HEK293 (cell line): ENCODE measurements at regions not wholly inside any gene's neighbourhood (a gene's known extent, or its start where the extent isn't known, plus 50 kb on each side); places are given as distances from the start of the nearest gene placed in this dataset.

Experiments used
- CTCF ChIA-PET: fragments of 350-600 bp; formaldehyde crosslinking; extraction: SDS; loops from one replicate; lab custom pipeline; 2021; ENCODE audit warnings: antibody characterized with exemption; lab: Yijun Ruan, JAX
- POLR2A ChIA-PET: fragments of 300-600 bp; formaldehyde crosslinking; extraction: SDS; loops from one replicate; lab custom pipeline; 2020; ENCODE audit warnings: antibody characterized with exemption, inconsistent platforms; lab: Yijun Ruan, JAX
- H3K27ac ChIP-seq: fragments of 200-500 bp; sonication (Bioruptor generic); 2 replicates; pipeline ENCODE4 v1.5.1; 2014; ENCODE audit warnings: low read depth, low read length, control low read depth, inconsistent platforms; ENCODE audit errors: extremely low read depth
- H3K36me3 ChIP-seq, 2 experiments: fragments of 200-500 bp in 1 of 2; sonication (Bioruptor generic) in 1 of 2; 1 replicate in 1 of 2; 2 replicates in 1 of 2; pipeline ENCODE4 v1.5.1; 2014 to 2017; ENCODE audit warnings: inconsistent platforms in 2 of 2, low read length in 2 of 2; ENCODE audit not compliant: control insufficient read depth in 2 of 2, insufficient read depth in 1 of 2
- H3K4me1 ChIP-seq: fragments of 200-500 bp; sonication (Bioruptor generic); 2 replicates; pipeline ENCODE4 v1.5.1; 2014; ENCODE audit warnings: mild to moderate bottlenecking, low read length, inconsistent platforms; ENCODE audit not compliant: control insufficient read depth, insufficient read depth
- H3K4me3 ChIP-seq: 2 replicates; pipeline ENCODE4 v1.5.1; 2011; ENCODE audit warnings: low read depth, mild to moderate bottlenecking, control low read depth, low read length, moderate library complexity
- H3K9me3 ChIP-seq: fragments of 200-500 bp; sonication (Bioruptor generic); 2 replicates; pipeline ENCODE4 v1.5.1; 2014; ENCODE audit warnings: low read depth, low read length, inconsistent platforms; ENCODE audit not compliant: control insufficient read depth, insufficient read depth
- PRDM1 ChIP-seq: fragments of 450-650 bp; formaldehyde crosslinking; IDR thresholded peaks from 2 replicates; pipeline ENCODE4; 2016; ENCODE audit warnings: missing biosample characterization, missing genetic modification characterization
- SP3 ChIP-seq: fragments of 450-650 bp; formaldehyde crosslinking; IDR thresholded peaks from 2 replicates; pipeline ENCODE4 v1.5.1; 2016; ENCODE audit warnings: missing biosample characterization, missing genetic modification characterization
- YY2 ChIP-seq: fragments of 450-650 bp; formaldehyde crosslinking; IDR thresholded peaks from 2 replicates; pipeline ENCODE4 v1.5.1; 2016; ENCODE audit warnings: missing biosample characterization, missing genetic modification characterization
- ZBTB17 ChIP-seq: fragments of 450-650 bp; formaldehyde crosslinking; IDR thresholded peaks from 2 replicates; pipeline ENCODE4 v1.5.1; 2016; ENCODE audit warnings: missing biosample characterization, missing genetic modification characterization
- ZBTB20 ChIP-seq: fragments of 450-650 bp; formaldehyde crosslinking; IDR thresholded peaks from 2 replicates; pipeline ENCODE4 v1.5.1; 2016; ENCODE audit warnings: missing biosample characterization, missing genetic modification characterization
- ZNF138 ChIP-seq: fragments of 450-650 bp; formaldehyde crosslinking; IDR thresholded peaks from 2 replicates; pipeline ENCODE4 v1.5.1; 2016; ENCODE audit warnings: missing biosample characterization, missing genetic modification characterization, borderline replicate concordance
- ZNF146 ChIP-seq: fragments of 450-650 bp; formaldehyde crosslinking; IDR thresholded peaks from 2 replicates; pipeline ENCODE4 v1.5.1; 2016; ENCODE audit warnings: missing biosample characterization, missing genetic modification characterization
- ZNF157 ChIP-seq: fragments of 450-650 bp; formaldehyde crosslinking; IDR thresholded peaks from 2 replicates; pipeline ENCODE4 v1.5.1; 2016; ENCODE audit warnings: missing biosample characterization, missing genetic modification characterization
- ZNF2 ChIP-seq: fragments of 450-650 bp; formaldehyde crosslinking; IDR thresholded peaks from 2 replicates; pipeline ENCODE4 v1.5.1; 2016; ENCODE audit warnings: missing biosample characterization, missing genetic modification characterization
- ZNF211 ChIP-seq: fragments of 450-650 bp; formaldehyde crosslinking; IDR thresholded peaks from 2 replicates; pipeline ENCODE4 v1.5.1; 2016; ENCODE audit warnings: low read depth, missing biosample characterization, missing genetic modification characterization
- ZNF266 ChIP-seq: fragments of 450-650 bp; formaldehyde crosslinking; IDR thresholded peaks from 2 replicates; pipeline ENCODE4 v1.5.1; 2016; ENCODE audit warnings: missing biosample characterization, missing genetic modification characterization, low read depth
- ZNF274 ChIP-seq, 2 experiments: fragments of 200-500 bp in 1 of 2; fragments of 450-650 bp in 1 of 2; sonication (Bioruptor generic) in 1 of 2; formaldehyde crosslinking in 1 of 2; IDR thresholded peaks; 2 replicates each; pipeline versions ENCODE4 v1.5.1 to v1.6.1; 2014 to 2016; ENCODE audit warnings: borderline replicate concordance in 1 of 2, inconsistent platforms in 1 of 2, low read length in 1 of 2, missing biosample characterization in 1 of 2, missing genetic modification characterization in 1 of 2
- ZNF404 ChIP-seq: fragments of 450-650 bp; formaldehyde crosslinking; IDR thresholded peaks from 2 replicates; pipeline ENCODE4 v1.5.1; 2017; ENCODE audit warnings: missing biosample characterization, missing genetic modification characterization
- ZNF548 ChIP-seq: fragments of 450-650 bp; formaldehyde crosslinking; IDR thresholded peaks from 2 replicates; pipeline ENCODE4 v1.5.1; 2016; ENCODE audit warnings: missing biosample characterization, missing genetic modification characterization
- ZNF596 ChIP-seq: fragments of 450-650 bp; IDR thresholded peaks from 2 replicates; pipeline ENCODE4 v1.5.0; 2018; ENCODE audit warnings: missing biosample characterization, mild to moderate bottlenecking, missing genetic modification characterization, moderate library complexity
- ZNF664 ChIP-seq: fragments of 450-650 bp; formaldehyde crosslinking; IDR thresholded peaks from 2 replicates; pipeline ENCODE4 v1.5.1; 2016; ENCODE audit warnings: missing biosample characterization, missing genetic modification characterization
- ZNF837 ChIP-seq: fragments of 450-650 bp; formaldehyde crosslinking; IDR thresholded peaks from 2 replicates; pipeline ENCODE4 v1.5.1; 2016; ENCODE audit warnings: missing biosample characterization, missing genetic modification characterization
- ZSCAN30 ChIP-seq: fragments of 450-650 bp; IDR thresholded peaks from 2 replicates; pipeline ENCODE4 v1.5.1; 2018; ENCODE audit warnings: missing biosample characterization, mild to moderate bottlenecking, missing genetic modification characterization, moderate library complexity
- TF ChIP-seq, protein P1 (sequence below): fragments of 450-650 bp; formaldehyde crosslinking; IDR thresholded peaks from 2 replicates; pipeline ENCODE4 v1.5.1; 2016; ENCODE audit warnings: missing biosample characterization, missing genetic modification characterization
- TF ChIP-seq, protein P2 (sequence below): fragments of 450-650 bp; formaldehyde crosslinking; optimal IDR thresholded peaks from 2 replicates; pipeline ENCODE3; 2016; ENCODE audit warnings: missing biosample characterization, mild to moderate bottlenecking, missing genetic modification characterization
- TF ChIP-seq, protein P3 (sequence below): fragments of 450-650 bp; formaldehyde crosslinking; IDR thresholded peaks from 2 replicates; pipeline ENCODE4 v1.5.1; 2016; ENCODE audit warnings: missing biosample characterization, missing genetic modification characterization
- TF ChIP-seq, protein P4 (sequence below): fragments of 450-650 bp; formaldehyde crosslinking; IDR thresholded peaks from 2 replicates; pipeline ENCODE4 v1.5.1; 2016; ENCODE audit warnings: missing biosample characterization, missing genetic modification characterization, borderline replicate concordance
- TF ChIP-seq, protein P5 (sequence below): fragments of 450-650 bp; formaldehyde crosslinking; IDR thresholded peaks from 2 replicates; pipeline ENCODE4 v1.5.1; 2016; ENCODE audit warnings: missing biosample characterization, missing genetic modification characterization
- TF ChIP-seq, protein P6 (sequence below): fragments of 450-650 bp; formaldehyde crosslinking; IDR thresholded peaks from 2 replicates; pipeline ENCODE4 v1.5.1; 2016; ENCODE audit warnings: missing biosample characterization, missing genetic modification characterization

DNA sequence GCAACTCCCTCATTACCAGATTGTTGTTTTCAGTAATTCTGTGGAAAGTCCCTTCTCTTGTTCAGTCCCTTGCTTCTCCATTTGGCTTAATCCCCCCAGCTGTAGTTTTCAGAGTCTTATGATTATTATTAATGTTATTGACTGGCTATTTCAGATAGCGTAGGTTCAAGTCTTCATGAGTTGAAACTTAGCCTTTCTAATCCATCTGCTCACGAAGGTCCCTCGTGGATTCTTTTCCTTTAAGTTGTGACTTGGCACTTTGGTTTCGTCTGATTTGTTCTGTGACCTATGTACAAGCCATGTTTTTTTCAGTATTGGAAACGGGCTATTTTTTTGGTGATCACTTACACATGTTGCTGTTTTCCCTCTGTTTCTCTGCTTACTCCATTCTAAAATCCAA lies 260.3 kb downstream of the TMEM167A start (continued):
- TF ChIP-seq YY2 (tag by site-specific recombination) (no peak), ZSCAN30 (no peak), ZNF837 (tag by site-specific recombination) (no peak)
- TF ChIP-seq, protein P1, sequence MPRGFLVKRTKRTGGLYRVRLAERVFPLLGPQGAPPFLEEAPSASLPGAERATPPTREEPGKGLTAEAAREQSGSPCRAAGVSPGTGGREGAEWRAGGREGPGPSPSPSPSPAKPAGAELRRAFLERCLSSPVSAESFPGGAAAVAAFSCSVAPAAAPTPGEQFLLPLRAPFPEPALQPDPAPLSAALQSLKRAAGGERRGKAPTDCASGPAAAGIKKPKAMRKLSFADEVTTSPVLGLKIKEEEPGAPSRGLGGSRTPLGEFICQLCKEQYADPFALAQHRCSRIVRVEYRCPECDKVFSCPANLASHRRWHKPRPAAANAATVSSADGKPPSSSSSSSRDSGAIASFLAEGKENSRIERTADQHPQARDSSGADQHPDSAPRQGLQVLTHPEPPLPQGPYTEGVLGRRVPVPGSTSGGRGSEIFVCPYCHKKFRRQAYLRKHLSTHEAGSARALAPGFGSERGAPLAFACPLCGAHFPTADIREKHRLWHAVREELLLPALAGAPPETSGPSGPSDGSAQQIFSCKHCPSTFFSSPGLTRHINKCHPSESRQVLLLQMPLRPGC (tag by site-specific recombination) = no peak
- TF ChIP-seq, protein P2, sequence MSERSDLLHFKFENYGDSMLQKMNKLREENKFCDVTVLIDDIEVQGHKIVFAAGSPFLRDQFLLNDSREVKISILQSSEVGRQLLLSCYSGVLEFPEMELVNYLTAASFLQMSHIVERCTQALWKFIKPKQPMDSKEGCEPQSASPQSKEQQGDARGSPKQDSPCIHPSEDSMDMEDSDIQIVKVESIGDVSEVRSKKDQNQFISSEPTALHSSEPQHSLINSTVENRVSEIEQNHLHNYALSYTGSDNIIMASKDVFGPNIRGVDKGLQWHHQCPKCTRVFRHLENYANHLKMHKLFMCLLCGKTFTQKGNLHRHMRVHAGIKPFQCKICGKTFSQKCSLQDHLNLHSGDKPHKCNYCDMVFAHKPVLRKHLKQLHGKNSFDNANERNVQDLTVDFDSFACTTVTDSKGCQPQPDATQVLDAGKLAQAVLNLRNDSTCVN (tag by site-specific recombination) = no peak

DNA sequence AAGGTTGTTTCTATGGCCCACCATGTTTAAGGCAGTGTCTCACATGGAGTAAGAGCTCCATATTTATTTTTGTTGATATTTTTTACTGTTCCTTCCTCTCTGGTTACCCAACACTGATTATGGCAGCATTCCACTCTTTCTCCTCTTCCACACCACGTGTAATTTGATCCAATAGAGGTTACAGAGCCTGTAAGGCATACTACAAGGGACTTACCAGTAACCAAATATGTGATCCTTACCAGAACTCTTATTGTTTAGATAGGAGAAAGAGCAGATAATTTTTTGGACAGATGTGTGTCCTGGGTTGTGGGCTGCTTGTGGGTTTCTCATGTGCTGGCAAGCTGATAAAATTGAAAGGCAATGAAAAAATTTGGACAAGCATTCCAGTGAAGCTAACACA lies 261.3 kb downstream of the TMEM167A start:
- CTCF ChIA-PET = interaction anchor here (0.7 kb wide), 1 partner anchor 24 kb away, joined by 3 read pairs; no protein-coding TSS in a partner anchor
- H3K4me1 ChIP-seq = no peaks in the 10 kb centered on the region
- POLR2A ChIA-PET = no interaction called here

DNA sequence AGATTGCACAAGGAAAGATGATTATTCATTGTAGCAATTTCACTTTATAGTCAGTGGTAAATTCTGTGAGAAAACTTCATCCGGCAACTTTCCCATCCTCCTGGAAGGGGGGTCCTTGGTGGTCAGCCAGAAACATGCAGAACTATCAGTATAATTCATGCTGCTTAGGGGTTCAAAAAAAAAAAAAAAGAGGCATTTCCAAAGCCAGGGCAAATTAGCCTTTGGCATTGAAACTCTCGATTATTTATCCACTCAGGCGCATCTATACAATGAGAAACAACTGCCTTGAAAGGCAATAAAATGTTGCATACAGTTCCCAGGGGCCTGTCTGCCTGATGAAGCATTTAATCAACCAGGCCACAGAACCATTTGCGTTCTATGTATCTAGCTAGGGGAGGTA lies 263.3 kb downstream of the TMEM167A start:
- TF ChIP-seq, protein P3, sequence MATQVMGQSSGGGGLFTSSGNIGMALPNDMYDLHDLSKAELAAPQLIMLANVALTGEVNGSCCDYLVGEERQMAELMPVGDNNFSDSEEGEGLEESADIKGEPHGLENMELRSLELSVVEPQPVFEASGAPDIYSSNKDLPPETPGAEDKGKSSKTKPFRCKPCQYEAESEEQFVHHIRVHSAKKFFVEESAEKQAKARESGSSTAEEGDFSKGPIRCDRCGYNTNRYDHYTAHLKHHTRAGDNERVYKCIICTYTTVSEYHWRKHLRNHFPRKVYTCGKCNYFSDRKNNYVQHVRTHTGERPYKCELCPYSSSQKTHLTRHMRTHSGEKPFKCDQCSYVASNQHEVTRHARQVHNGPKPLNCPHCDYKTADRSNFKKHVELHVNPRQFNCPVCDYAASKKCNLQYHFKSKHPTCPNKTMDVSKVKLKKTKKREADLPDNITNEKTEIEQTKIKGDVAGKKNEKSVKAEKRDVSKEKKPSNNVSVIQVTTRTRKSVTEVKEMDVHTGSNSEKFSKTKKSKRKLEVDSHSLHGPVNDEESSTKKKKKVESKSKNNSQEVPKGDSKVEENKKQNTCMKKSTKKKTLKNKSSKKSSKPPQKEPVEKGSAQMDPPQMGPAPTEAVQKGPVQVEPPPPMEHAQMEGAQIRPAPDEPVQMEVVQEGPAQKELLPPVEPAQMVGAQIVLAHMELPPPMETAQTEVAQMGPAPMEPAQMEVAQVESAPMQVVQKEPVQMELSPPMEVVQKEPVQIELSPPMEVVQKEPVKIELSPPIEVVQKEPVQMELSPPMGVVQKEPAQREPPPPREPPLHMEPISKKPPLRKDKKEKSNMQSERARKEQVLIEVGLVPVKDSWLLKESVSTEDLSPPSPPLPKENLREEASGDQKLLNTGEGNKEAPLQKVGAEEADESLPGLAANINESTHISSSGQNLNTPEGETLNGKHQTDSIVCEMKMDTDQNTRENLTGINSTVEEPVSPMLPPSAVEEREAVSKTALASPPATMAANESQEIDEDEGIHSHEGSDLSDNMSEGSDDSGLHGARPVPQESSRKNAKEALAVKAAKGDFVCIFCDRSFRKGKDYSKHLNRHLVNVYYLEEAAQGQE = no peak
- TF ChIP-seq ZNF266 (tag by site-specific recombination) = no peak
- TF ChIP-seq ZNF211 (tag by site-specific recombination) = no peak
- TF ChIP-seq ZNF274 (IDR thresholded peaks at IDR 0.05; ENCODE audit: low read length) = no peak
- TF ChIP-seq ZNF274 (tag by site-specific recombination; IDR thresholded peaks at IDR 0.05; ENCODE audit: borderline replicate concordance) = no peak
- TF ChIP-seq, protein P4, sequence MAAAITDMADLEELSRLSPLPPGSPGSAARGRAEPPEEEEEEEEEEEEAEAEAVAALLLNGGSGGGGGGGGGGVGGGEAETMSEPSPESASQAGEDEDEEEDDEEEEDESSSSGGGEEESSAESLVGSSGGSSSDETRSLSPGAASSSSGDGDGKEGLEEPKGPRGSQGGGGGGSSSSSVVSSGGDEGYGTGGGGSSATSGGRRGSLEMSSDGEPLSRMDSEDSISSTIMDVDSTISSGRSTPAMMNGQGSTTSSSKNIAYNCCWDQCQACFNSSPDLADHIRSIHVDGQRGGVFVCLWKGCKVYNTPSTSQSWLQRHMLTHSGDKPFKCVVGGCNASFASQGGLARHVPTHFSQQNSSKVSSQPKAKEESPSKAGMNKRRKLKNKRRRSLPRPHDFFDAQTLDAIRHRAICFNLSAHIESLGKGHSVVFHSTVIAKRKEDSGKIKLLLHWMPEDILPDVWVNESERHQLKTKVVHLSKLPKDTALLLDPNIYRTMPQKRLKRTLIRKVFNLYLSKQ (tag by site-specific recombination) = no peak
- TF ChIP-seq ZNF837 (tag by site-specific recombination) = no peak
- no peak for TF ChIP-seq ZNF146 (tag by site-specific recombination)
- TF ChIP-seq ZNF596 (tag by site-specific recombination) = no peak
- Histone ChIP-seq H3K4me3 (no peak overlapping the region), H3K9me3 (no peaks in the 10 kb centered on the region), H3K4me1 (no peaks in the 10 kb centered on the region), H3K27ac (no peak overlapping the region), H3K36me3 (no peaks in the 10 kb centered on the region)
- ChIA-PET POLR2A (no interaction called here), CTCF (no interaction called here)

More for the DNA sequence above, 261.3 kb downstream of the TMEM167A start:
- TF ChIP-seq PRDM1 (tag by site-specific recombination) = no peak
- TF ChIP-seq, protein P1 (tag by site-specific recombination) = no peak
- no peak for TF ChIP-seq ZNF138
- no peak for TF ChIP-seq ZNF2 (tag by site-specific recombination)
- no peak for TF ChIP-seq ZNF157 (tag by site-specific recombination)
- no peak for TF ChIP-seq ZBTB20 (tag by site-specific recombination)
- TF ChIP-seq, protein P5, sequence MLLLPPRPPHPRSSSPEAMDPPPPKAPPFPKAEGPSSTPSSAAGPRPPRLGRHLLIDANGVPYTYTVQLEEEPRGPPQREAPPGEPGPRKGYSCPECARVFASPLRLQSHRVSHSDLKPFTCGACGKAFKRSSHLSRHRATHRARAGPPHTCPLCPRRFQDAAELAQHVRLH (tag by site-specific recombination) = no peak
- TF ChIP-seq SP3 (tag by site-specific recombination) = no peak
- no peak for TF ChIP-seq ZNF404
- no peak for TF ChIP-seq YY2 (tag by site-specific recombination)
- TF ChIP-seq ZNF548 = no peak
- TF ChIP-seq ZNF664 (tag by site-specific recombination) = no peak
- TF ChIP-seq ZBTB17 (tag by site-specific recombination) = no peak
- TF ChIP-seq, protein P6, sequence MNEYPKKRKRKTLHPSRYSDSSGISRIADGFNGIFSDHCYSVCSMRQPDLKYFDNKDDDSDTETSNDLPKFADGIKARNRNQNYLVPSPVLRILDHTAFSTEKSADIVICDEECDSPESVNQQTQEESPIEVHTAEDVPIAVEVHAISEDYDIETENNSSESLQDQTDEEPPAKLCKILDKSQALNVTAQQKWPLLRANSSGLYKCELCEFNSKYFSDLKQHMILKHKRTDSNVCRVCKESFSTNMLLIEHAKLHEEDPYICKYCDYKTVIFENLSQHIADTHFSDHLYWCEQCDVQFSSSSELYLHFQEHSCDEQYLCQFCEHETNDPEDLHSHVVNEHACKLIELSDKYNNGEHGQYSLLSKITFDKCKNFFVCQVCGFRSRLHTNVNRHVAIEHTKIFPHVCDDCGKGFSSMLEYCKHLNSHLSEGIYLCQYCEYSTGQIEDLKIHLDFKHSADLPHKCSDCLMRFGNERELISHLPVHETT = no peak
- Histone ChIP-seq H3K27ac (no peak overlapping the region), H3K4me3 (no peak overlapping the region), H3K9me3 (no peaks in the 10 kb centered on the region), H3K36me3 (no peaks in the 10 kb centered on the region)
